Lower leg skin (tissue), 3 donors: ENCODE measurements at regions not wholly inside any gene's neighbourhood (a gene's known extent, or its start where the extent isn't known, plus 50 kb on each side); places are given as distances from the start of the nearest gene placed in this dataset.

Experiments used
- POLR2A ChIP-seq, 2 donors: fragments of 450-650 bp; IDR thresholded peaks; one replicate each; pipeline ENCODE4 v1.6.1; 2016 to 2017; ENCODE audit warnings: antibody characterized with exemption in 2 of 2, mild to moderate bottlenecking in 1 of 2, moderate library complexity in 1 of 2
- TF ChIP-seq, protein P1 (sequence below), 3 donors: fragments of 450-650 bp; IDR thresholded peaks; one replicate each; pipeline ENCODE4 v1.5.1; 2016; ENCODE audit warnings: antibody characterized with exemption in 3 of 3, mild to moderate bottlenecking in 3 of 3, moderate library complexity in 2 of 3

GRCh38 chr12:92481066-92481465 lies 221.7 kb upstream of the PLEKHG7 start:
- TF ChIP-seq POLR2A (IDR thresholded peaks at IDR 0.05) = no peak
- TF ChIP-seq, protein P1, sequence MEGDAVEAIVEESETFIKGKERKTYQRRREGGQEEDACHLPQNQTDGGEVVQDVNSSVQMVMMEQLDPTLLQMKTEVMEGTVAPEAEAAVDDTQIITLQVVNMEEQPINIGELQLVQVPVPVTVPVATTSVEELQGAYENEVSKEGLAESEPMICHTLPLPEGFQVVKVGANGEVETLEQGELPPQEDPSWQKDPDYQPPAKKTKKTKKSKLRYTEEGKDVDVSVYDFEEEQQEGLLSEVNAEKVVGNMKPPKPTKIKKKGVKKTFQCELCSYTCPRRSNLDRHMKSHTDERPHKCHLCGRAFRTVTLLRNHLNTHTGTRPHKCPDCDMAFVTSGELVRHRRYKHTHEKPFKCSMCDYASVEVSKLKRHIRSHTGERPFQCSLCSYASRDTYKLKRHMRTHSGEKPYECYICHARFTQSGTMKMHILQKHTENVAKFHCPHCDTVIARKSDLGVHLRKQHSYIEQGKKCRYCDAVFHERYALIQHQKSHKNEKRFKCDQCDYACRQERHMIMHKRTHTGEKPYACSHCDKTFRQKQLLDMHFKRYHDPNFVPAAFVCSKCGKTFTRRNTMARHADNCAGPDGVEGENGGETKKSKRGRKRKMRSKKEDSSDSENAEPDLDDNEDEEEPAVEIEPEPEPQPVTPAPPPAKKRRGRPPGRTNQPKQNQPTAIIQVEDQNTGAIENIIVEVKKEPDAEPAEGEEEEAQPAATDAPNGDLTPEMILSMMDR (IDR thresholded peaks at IDR 0.05) = no peak
